ENCODE measurements at regions not wholly inside any gene's neighbourhood (a gene's known extent, or its start where the extent isn't known, plus 50 kb on each side); places are given as distances from the start of the nearest gene placed in this dataset.

GRCh38 chr5:35538198-35538931 lies 79.3 kb upstream of the SPEF2 start:
- Histone ChIP-seq H3K4ac (replicated peaks; ENCODE audit: insufficient read length, low read depth, low read length) (no peak overlapping the region), H4K8ac (ENCODE audit: extremely low read depth, insufficient read depth, low read length) (no peak overlapping the region), H4K20me1 (replicated peaks in 1 of 2; ENCODE audit: control insufficient read depth in 1 of 2, insufficient read depth in 2 of 2, low read length in 2 of 2) (no peaks in the 10 kb centered on the region), H3K27ac (ENCODE audit: low read depth, low read length) (no peak overlapping the region), H2AFZ (ENCODE audit: low read length) (no peak overlapping the region), H3K79me1 (ENCODE audit: low read depth, low read length) (no peaks in the 10 kb centered on the region), H3K4me3 (ENCODE audit: extremely low read depth in 1 of 4, insufficient read depth in 2 of 4, low read depth in 3 of 4, low read length in 4 of 4) (no peak overlapping the region), H3K56ac (replicated peaks; ENCODE audit: insufficient read length, low read depth, low read length) (no peak overlapping the region), H3K4me2 (ENCODE audit: insufficient read depth in 1 of 2, low read depth in 2 of 2, low read length in 2 of 2) (no peak overlapping the region), H3K9ac (replicated peaks in 1 of 4; ENCODE audit: extremely low read depth in 1 of 4, low read depth in 3 of 4, low read length in 3 of 4) (no peak overlapping the region), H3K27me3 (replicated peaks in 1 of 4; ENCODE audit: control insufficient read depth in 3 of 4, extremely low read depth in 1 of 4, insufficient read depth in 3 of 4, low read length in 3 of 4) (no peaks in the 10 kb centered on the region; a peak in 1 of 7 replicates), H2BK120ac (replicated peaks; ENCODE audit: low read depth, low read length) (no peak overlapping the region), H2BK5ac (ENCODE audit: low read depth, low read length) (no peak overlapping the region), H2BK15ac (ENCODE audit: low read length) (no peak overlapping the region), H3K79me2 (ENCODE audit: control insufficient read depth in 1 of 2, insufficient read depth in 2 of 2, low read length in 2 of 2) (no peaks in the 10 kb centered on the region), H2BK12ac (ENCODE audit: low read depth, low read length) (no peak overlapping the region), H4K5ac (ENCODE audit: insufficient read length, low read depth, low read length) (no peak overlapping the region), H3K18ac (ENCODE audit: extremely low read depth, low read length) (no peak overlapping the region), H3K23ac (ENCODE audit: insufficient read length) (no peak overlapping the region), H3K36me3 (ENCODE audit: control insufficient read depth in 2 of 4, insufficient read depth in 4 of 4, low read length in 3 of 4) (no peaks in the 10 kb centered on the region), H3K9me3 (ENCODE audit: insufficient read depth in 2 of 2, low read depth in 1 of 2, low read length in 1 of 2) (no peaks in the 10 kb centered on the region), H3K23me2 (ENCODE audit: low read depth, low read length) (no peaks in the 10 kb centered on the region), H3K4me1 (replicated peaks in 1 of 4; ENCODE audit: control insufficient read depth in 3 of 4, insufficient read depth in 4 of 4, low read length in 3 of 4) (no peaks in the 10 kb centered on the region), H2AK5ac (ENCODE audit: low read depth, low read length) (no peak overlapping the region), H2BK20ac (ENCODE audit: low read length) (no peak overlapping the region), H3K14ac (ENCODE audit: insufficient read length) (no peak overlapping the region), H4K91ac (replicated peaks; ENCODE audit: insufficient read length, low read length) (no peak overlapping the region)
- FAIRE-seq, result no peak
- WGBS, 2 experiments (ENCODE audit: extremely low coverage in 1 of 2, insufficient coverage in 1 of 2, insufficient read length in 1 of 2, insufficient replicate concordance in 2 of 2, low coverage in 1 of 2, low lambda C conversion rate in 2 of 2, missing lambda C conversion rate in 1 of 2), result 81% methylated on average over 7 of the region's 7 CpGs; no CpG with 5 or more reads in 1 of the 2 experiments
- ChIA-PET POLR2A (ENCODE audit: partially characterized antibody) (no interaction called here), CTCF (ENCODE audit: partially characterized antibody) (no interaction called here)
- no peak for TF ChIP-seq SRF (IDR thresholded peaks at IDR 0.05; ENCODE audit: low read depth, low read length)
- no peak for TF ChIP-seq TAF7 (optimal IDR thresholded peaks at IDR 0.05; ENCODE audit: borderline replicate concordance, low read depth, low read length)
- no peak for TF ChIP-seq RFX5 (IDR thresholded peaks at IDR 0.05; ENCODE audit: borderline replicate concordance, low read depth, low read length)
- no peak for TF ChIP-seq CHD1 (IDR thresholded peaks at IDR 0.05; ENCODE audit: low read depth, low read length)
- TF ChIP-seq HDAC6 (IDR thresholded peaks at IDR 0.05; ENCODE audit: low read depth, low read length), result no peak
- TF ChIP-seq, protein P1, sequence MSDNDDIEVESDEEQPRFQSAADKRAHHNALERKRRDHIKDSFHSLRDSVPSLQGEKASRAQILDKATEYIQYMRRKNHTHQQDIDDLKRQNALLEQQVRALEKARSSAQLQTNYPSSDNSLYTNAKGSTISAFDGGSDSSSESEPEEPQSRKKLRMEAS (IDR thresholded peaks at IDR 0.05), result no peak
- no peak for TF ChIP-seq YY1 (IDR thresholded peaks at IDR 0.05; ENCODE audit: low read depth, low read length)
- no peak for TF ChIP-seq KDM1A (IDR thresholded peaks at IDR 0.05; ENCODE audit: borderline replicate concordance, low read length)
- no peak for TF ChIP-seq FOSL1 (IDR thresholded peaks at IDR 0.05; ENCODE audit: insufficient read depth, low read depth, low read length)
- no peak for TF ChIP-seq SP1 (IDR thresholded peaks at IDR 0.05; ENCODE audit: low read depth, low read length)
- TF ChIP-seq NRF1 (IDR thresholded peaks at IDR 0.05; ENCODE audit: low read depth, low read length), result no peak
- TF ChIP-seq GABPA (IDR thresholded peaks at IDR 0.05; ENCODE audit: borderline replicate concordance, insufficient read depth, low read length), result no peak
- no peak for TF ChIP-seq SP4 (IDR thresholded peaks at IDR 0.05; ENCODE audit: low read length)
- TF ChIP-seq KDM5A (IDR thresholded peaks at IDR 0.05; ENCODE audit: low read length), result no peak
- no peak for TF ChIP-seq CBX8 (IDR thresholded peaks at IDR 0.05; ENCODE audit: borderline replicate concordance, low read depth, low read length)
- no peak for DNase-seq (ENCODE audit: low read depth in 1 of 2, low spot score in 2 of 2)

All from H1 (cell line).